ENCODE measurements at regions not wholly inside any gene's neighbourhood (a gene's known extent, or its start where the extent isn't known, plus 50 kb on each side); places are given as distances from the start of the nearest gene placed in this dataset.
A peak's percentile ranks its signal among the peaks of the same experiment; 100 is the strongest.
"Not testable (repeated sequence)": the region's sequence is repeated elsewhere in the genome, so short reads cannot be mapped to it uniquely, and the experiment has no call there.

- peak in 1 of 3 experiments; percentile 10 for DNase-seq
These were observed 510.1 kb upstream of the SLC39A10 start for GRCh38 chr2:195146761-195147541.

GRCh38 chr2:195138435-195138834 lies 518.6 kb upstream of the SLC39A10 start:
- DNase-seq = no peak

GRCh38 chr2:195125889-195126288 lies 531.1 kb upstream of the SLC39A10 start:
- not testable (repeated sequence) for DNase-seq

- DNase-seq = no peak
These were observed 532.5 kb upstream of the SLC39A10 start for GRCh38 chr2:195124391-195125079.

- no peak for DNase-seq
These were observed 534.4 kb upstream of the SLC39A10 start for GRCh38 chr2:195122653-195123052.

- DNase-seq = peak in 1 of 3 experiments; percentile 26
These were observed 535.7 kb upstream of the SLC39A10 start for GRCh38 chr2:195121341-195121740.

- no peak for DNase-seq
These were observed 537.8 kb upstream of the SLC39A10 start for GRCh38 chr2:195119231-195119630.

GRCh38 chr2:195118276-195118675 lies 538.8 kb upstream of the SLC39A10 start:
- DNase-seq = no peak

- DNase-seq = no peak
These were observed 540.0 kb upstream of the SLC39A10 start for GRCh38 chr2:195117011-195117410.

GRCh38 chr2:195115738-195116137 lies 541.3 kb upstream of the SLC39A10 start:
- DNase-seq = no peak

GRCh38 chr2:195108182-195108581 lies 548.8 kb upstream of the SLC39A10 start:
- no peak for DNase-seq

GRCh38 chr2:195106681-195107380 lies 550.2 kb upstream of the SLC39A10 start:
- no peak for DNase-seq

- no peak for DNase-seq
These were observed 551.4 kb upstream of the SLC39A10 start for GRCh38 chr2:195105581-195105980.

GRCh38 chr2:195094330-195094729 lies 562.7 kb upstream of the SLC39A10 start:
- no peak for DNase-seq

GRCh38 chr2:195092341-195092740 lies 564.7 kb upstream of the SLC39A10 start:
- DNase-seq = peak in 1 of 3 experiments; percentile 11

GRCh38 chr2:195072806-195073205 lies 584.2 kb upstream of the SLC39A10 start:
- DNase-seq = not testable (repeated sequence)

- no peak for DNase-seq
These were observed 600.0 kb upstream of the SLC39A10 start for GRCh38 chr2:195057001-195057400.

GRCh38 chr2:195055996-195056395 lies 601.0 kb upstream of the SLC39A10 start:
- DNase-seq = peak in 2 of 3 experiments; percentile 20 to 63

- no peak for DNase-seq
These were observed 605.6 kb upstream of the SLC39A10 start for GRCh38 chr2:195051401-195051800.

GRCh38 chr2:195049372-195050031 lies 607.5 kb upstream of the SLC39A10 start:
- no peak for DNase-seq

- no peak for DNase-seq
These were observed 609.1 kb upstream of the SLC39A10 start for GRCh38 chr2:195047955-195048354.

GRCh38 chr2:195044801-195045200 lies 612.2 kb upstream of the SLC39A10 start:
- no peak for DNase-seq

GRCh38 chr2:195038153-195038552 lies 618.9 kb upstream of the SLC39A10 start:
- no peak for DNase-seq

Data from NCI-H1417 (cell line).